DND-41 (cell line): ENCODE measurements at regions not wholly inside any gene's neighbourhood (a gene's known extent, or its start where the extent isn't known, plus 50 kb on each side); places are given as distances from the start of the nearest gene placed in this dataset.

ENCODE experiments used
- CTCF ChIP-seq: IDR thresholded peaks from 2 replicates; pipeline ENCODE4 v1.5.1; 2012; ENCODE audit warnings: borderline replicate concordance, low read length, moderate library complexity, mild to moderate bottlenecking; ENCODE audit not compliant: poor library complexity, severe bottlenecking; ENCODE audit errors: extremely low read depth
- EZH2 ChIP-seq: IDR thresholded peaks from 3 replicates; pipeline ENCODE4 v1.6.1; 2012; ENCODE audit warnings: borderline replicate concordance, low read depth, mild to moderate bottlenecking, moderate library complexity, low read length, inconsistent platforms; ENCODE audit not compliant: severe bottlenecking

GRCh38 chr2:203594541-203594940, 59.4 kb upstream of the RAPH1 start:
- TF ChIP-seq CTCF (no peak), EZH2 (no peak)
